ENCODE measurements at regions not wholly inside any gene's neighbourhood (a gene's known extent, or its start where the extent isn't known, plus 50 kb on each side); places are given as distances from the start of the nearest gene placed in this dataset.

DNA sequence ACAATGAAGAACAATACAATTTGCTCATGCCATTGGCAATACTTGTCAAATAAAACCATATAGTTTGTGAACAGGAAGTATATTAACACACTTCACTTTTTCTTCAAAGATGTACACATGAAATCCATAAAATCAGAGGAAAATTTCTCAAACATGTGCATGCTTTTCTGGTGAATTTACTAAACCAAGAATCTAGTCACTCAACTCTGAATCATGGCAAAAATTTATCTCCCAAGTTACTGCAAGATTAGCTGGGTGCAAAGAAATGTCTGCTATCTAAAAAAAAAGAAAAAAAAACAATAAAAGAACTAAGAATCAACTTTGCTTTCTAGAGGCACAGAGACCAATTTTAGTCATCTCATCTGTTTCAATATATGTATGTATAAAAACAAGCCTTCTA lies 419.2 kb downstream of the NR4A2 start:
- FAIRE-seq (no peak), ATAC-seq (no peak), DNase-seq (ENCODE audit: low read depth in 1 of 2, low spot score in 1 of 2) (no peak)
- H3K9me3 ChIP-seq: no peaks in the 10 kb centered on the region
- no peak overlapping the region for H3K4me2 ChIP-seq
- H3K4me3 ChIP-seq: no peak overlapping the region
- TF ChIP-seq CEBPB (IDR thresholded peaks at IDR 0.05) (no peak), ZC3H11A (IDR thresholded peaks at IDR 0.05) (no peak), TFCP2L1 (CRISPR knock-in tag; IDR thresholded peaks at IDR 0.05) (no peak), MAX (IDR thresholded peaks at IDR 0.05) (no peak), SMC3 (IDR thresholded peaks at IDR 0.05) (no peak), HEYL (CRISPR knock-in tag; IDR thresholded peaks at IDR 0.05) (no peak), HOXA7 (CRISPR knock-in tag; IDR thresholded peaks at IDR 0.05) (no peak), ZSCAN20 (CRISPR knock-in tag; IDR thresholded peaks at IDR 0.05) (no peak), ELK1 (IDR thresholded peaks at IDR 0.05; ENCODE audit: low read depth, low read length) (no peak), EP300 (IDR thresholded peaks at IDR 0.05) (no peak), ESRRA (IDR thresholded peaks at IDR 0.05; ENCODE audit: borderline replicate concordance, low read length) (no peak), KDM1A (IDR thresholded peaks at IDR 0.05; ENCODE audit: low read depth) (no peak), GATA3 (IDR thresholded peaks at IDR 0.05; ENCODE audit: borderline replicate concordance) (no peak), PHF8 (IDR thresholded peaks at IDR 0.05; ENCODE audit: borderline replicate concordance, low read depth) (no peak), PBX3 (IDR thresholded peaks at IDR 0.05) (no peak), POLR2AphosphoS2 (conservative IDR thresholded peaks at IDR 0.05; ENCODE audit: low read length) (no peak)
- TF ChIP-seq, protein P1, sequence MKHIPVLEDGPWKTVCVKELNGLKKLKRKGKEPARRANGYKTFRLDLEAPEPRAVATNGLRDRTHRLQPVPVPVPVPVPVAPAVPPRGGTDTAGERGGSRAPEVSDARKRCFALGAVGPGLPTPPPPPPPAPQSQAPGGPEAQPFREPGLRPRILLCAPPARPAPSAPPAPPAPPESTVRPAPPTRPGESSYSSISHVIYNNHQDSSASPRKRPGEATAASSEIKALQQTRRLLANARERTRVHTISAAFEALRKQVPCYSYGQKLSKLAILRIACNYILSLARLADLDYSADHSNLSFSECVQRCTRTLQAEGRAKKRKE (CRISPR knock-in tag; IDR thresholded peaks at IDR 0.05; ENCODE audit: low read depth): no peak
- TF ChIP-seq, protein P2, sequence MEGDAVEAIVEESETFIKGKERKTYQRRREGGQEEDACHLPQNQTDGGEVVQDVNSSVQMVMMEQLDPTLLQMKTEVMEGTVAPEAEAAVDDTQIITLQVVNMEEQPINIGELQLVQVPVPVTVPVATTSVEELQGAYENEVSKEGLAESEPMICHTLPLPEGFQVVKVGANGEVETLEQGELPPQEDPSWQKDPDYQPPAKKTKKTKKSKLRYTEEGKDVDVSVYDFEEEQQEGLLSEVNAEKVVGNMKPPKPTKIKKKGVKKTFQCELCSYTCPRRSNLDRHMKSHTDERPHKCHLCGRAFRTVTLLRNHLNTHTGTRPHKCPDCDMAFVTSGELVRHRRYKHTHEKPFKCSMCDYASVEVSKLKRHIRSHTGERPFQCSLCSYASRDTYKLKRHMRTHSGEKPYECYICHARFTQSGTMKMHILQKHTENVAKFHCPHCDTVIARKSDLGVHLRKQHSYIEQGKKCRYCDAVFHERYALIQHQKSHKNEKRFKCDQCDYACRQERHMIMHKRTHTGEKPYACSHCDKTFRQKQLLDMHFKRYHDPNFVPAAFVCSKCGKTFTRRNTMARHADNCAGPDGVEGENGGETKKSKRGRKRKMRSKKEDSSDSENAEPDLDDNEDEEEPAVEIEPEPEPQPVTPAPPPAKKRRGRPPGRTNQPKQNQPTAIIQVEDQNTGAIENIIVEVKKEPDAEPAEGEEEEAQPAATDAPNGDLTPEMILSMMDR (IDR thresholded peaks at IDR 0.05): no peak
- TF ChIP-seq, protein P3, sequence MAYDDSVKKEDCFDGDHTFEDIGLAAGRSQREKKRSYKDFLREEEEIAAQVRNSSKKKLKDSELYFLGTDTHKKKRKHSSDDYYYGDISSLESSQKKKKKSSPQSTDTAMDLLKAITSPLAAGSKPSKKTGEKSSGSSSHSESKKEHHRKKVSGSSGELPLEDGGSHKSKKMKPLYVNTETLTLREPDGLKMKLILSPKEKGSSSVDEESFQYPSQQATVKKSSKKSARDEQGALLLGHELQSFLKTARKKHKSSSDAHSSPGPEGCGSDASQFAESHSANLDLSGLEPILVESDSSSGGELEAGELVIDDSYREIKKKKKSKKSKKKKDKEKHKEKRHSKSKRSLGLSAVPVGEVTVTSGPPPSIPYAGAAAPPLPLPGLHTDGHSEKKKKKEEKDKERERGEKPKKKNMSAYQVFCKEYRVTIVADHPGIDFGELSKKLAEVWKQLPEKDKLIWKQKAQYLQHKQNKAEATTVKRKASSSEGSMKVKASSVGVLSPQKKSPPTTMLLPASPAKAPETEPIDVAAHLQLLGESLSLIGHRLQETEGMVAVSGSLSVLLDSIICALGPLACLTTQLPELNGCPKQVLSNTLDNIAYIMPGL (CRISPR knock-in tag; IDR thresholded peaks at IDR 0.05; ENCODE audit: borderline replicate concordance): no peak
- TF ChIP-seq, protein P4, sequence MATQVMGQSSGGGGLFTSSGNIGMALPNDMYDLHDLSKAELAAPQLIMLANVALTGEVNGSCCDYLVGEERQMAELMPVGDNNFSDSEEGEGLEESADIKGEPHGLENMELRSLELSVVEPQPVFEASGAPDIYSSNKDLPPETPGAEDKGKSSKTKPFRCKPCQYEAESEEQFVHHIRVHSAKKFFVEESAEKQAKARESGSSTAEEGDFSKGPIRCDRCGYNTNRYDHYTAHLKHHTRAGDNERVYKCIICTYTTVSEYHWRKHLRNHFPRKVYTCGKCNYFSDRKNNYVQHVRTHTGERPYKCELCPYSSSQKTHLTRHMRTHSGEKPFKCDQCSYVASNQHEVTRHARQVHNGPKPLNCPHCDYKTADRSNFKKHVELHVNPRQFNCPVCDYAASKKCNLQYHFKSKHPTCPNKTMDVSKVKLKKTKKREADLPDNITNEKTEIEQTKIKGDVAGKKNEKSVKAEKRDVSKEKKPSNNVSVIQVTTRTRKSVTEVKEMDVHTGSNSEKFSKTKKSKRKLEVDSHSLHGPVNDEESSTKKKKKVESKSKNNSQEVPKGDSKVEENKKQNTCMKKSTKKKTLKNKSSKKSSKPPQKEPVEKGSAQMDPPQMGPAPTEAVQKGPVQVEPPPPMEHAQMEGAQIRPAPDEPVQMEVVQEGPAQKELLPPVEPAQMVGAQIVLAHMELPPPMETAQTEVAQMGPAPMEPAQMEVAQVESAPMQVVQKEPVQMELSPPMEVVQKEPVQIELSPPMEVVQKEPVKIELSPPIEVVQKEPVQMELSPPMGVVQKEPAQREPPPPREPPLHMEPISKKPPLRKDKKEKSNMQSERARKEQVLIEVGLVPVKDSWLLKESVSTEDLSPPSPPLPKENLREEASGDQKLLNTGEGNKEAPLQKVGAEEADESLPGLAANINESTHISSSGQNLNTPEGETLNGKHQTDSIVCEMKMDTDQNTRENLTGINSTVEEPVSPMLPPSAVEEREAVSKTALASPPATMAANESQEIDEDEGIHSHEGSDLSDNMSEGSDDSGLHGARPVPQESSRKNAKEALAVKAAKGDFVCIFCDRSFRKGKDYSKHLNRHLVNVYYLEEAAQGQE (IDR thresholded peaks at IDR 0.05): no peak
- H3K4me1 ChIP-seq: no peaks in the 10 kb centered on the region
- ChIA-PET CTCF (no interaction called here), POLR2A (no interaction called here)
- no peak overlapping the region for H3K27ac ChIP-seq

All from A549 (cell line).